NB4 (cell line): ENCODE measurements at regions not wholly inside any gene's neighbourhood (a gene's known extent, or its start where the extent isn't known, plus 50 kb on each side); places are given as distances from the start of the nearest gene placed in this dataset.

Source experiments
- POLR2A ChIP-seq: IDR thresholded peaks from 2 replicates; pipeline ENCODE4 v1.6.1; 2011; ENCODE audit warnings: mild to moderate bottlenecking; ENCODE audit not compliant: insufficient read length; ENCODE audit errors: extremely low read depth
- TF ChIP-seq, protein P1 (sequence below): IDR thresholded peaks from one replicate; pipeline ENCODE4 v1.5.1; 2012; ENCODE audit warnings: low read depth, low read length

DNA sequence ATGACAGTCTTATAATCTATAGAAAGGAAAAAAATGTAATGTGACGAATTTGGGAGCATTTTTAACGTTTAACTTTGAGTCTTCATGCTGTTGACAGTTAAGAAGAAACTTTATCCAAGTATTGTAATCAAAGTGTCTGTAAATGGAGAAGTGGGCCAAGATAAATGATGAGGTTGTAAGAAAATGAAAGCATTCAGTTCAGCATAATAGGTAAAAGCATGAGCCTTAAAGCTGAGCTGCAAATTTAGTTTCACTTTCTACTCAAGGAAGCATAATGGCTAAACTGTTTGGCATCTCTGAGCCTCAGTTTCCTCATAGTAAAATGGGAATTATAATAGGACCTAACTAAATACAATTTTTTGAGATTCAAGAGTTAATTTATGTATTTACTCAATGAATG lies 1554.8 kb downstream of the KCNT2 start:
- TF ChIP-seq, protein P1, sequence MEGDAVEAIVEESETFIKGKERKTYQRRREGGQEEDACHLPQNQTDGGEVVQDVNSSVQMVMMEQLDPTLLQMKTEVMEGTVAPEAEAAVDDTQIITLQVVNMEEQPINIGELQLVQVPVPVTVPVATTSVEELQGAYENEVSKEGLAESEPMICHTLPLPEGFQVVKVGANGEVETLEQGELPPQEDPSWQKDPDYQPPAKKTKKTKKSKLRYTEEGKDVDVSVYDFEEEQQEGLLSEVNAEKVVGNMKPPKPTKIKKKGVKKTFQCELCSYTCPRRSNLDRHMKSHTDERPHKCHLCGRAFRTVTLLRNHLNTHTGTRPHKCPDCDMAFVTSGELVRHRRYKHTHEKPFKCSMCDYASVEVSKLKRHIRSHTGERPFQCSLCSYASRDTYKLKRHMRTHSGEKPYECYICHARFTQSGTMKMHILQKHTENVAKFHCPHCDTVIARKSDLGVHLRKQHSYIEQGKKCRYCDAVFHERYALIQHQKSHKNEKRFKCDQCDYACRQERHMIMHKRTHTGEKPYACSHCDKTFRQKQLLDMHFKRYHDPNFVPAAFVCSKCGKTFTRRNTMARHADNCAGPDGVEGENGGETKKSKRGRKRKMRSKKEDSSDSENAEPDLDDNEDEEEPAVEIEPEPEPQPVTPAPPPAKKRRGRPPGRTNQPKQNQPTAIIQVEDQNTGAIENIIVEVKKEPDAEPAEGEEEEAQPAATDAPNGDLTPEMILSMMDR = no peak
- TF ChIP-seq POLR2A = no peak
